ENCODE measurements at regions not wholly inside any gene's neighbourhood (a gene's known extent, or its start where the extent isn't known, plus 50 kb on each side); places are given as distances from the start of the nearest gene placed in this dataset.

DNA sequence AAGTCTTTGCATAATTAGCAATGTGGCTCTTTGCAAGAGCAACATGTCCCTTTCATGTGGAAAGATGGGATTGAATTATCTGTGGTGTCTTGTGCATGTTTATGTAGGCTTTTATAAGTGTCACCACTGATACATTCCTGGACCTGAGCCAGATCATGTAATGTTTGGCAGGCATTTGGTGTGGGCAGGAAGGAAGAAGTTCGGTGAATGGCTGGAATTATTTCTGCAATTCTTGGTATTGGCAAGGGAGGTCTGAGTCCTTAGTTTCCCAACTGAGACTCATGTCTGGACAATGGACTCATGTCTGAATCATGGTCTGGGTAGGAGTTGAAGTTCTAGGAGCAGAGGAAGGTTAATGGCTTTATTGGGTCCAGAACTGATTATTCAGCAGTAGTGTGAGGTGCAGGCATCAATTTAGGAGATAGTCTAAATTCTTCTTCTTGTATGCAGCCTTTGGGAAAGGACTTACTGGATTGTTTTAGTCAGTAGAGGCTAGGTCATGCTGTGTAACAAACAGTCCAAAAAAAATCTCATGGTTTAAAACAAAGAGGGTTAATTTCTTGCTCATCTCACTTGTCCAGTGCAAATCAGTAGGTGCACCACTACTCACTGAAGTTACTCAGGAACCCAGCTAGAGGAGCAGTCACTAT is 186.5 kb upstream of the LHX5 start:
- intact Hi-C loops (cut with micrococcal nuclease), result no loop called here

DNA sequence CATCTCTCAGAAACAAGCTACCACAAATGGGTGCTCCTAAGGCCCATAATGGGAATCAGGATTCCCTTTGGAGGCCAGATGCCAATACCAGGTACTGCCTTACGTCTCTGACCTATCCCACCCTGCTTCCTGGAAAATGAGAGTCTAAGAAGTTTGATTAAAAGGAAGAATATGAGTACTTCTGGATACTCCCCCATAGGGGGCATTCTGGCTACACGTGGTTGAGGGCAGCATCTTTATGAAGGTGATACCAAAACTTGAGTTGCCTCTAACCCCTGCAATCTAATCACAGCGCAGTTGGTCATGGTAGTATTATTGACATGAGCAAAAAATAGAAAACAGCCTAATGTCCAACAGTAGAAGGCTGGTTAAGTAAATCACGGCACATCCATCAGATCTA is 184.2 kb upstream of the LHX5 start:
- intact Hi-C loops (cut with micrococcal nuclease), result no loop called here

DNA sequence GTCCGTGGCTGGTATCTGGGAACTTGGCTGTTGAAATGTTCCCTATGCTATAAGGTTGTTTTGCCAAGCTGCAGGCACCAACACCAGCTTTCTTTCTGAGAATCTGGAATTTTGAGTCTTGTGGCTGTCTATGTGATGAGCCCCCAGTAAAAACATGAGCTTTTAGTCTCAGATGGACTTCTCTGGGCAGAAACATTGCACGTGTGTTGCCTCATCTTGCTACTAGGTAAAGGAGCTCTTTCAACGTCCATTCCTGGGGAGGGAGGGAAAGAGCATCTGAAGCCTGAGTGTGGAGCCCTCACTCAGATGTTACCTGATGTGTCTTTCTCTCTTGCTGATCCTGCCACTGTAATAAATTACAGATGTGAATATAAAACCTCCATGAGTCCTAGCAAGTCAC is 183.8 kb upstream of the LHX5 start:
- intact Hi-C loops (cut with micrococcal nuclease), result no loop called here

DNA sequence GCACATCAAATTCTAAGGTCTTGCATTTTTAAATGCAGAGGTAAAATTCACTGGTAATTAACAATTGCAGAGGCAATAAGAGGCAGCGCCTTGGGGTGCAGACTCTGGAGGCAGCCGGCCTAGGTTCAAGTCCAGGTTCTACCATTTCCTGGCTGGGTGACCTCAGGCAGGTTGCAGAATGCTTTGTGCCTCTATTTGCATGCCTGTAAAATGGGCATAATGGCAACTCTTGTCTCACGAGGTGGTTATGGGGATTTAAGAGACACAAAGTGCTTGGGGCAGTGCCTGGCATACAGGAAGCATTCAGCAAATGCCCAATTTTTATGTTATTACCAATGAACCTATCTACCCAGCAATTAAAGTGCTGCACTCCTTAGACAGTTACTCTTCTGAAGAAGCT is 180.0 kb upstream of the LHX5 start:
- intact Hi-C loops (cut with micrococcal nuclease), result no loop called here

DNA sequence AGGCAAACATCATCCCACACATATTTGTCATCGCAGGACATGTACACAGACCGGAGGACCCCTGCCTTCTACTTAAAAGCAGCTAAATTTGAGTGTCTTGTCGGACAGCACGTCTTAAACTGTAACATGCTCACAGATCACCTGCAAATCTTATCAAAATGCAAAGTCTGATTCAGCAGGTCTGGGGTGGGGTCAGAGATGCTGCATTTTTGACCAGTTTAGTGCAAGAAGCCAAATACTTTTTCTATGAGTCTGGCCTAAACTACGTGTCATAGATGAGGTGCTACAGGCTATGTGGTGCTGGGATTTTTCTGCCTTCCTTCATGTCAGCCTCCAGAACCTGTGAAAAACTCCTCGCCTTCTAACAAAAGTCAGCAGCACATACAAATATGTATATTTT is 178.8 kb upstream of the LHX5 start:
- intact Hi-C loops (cut with micrococcal nuclease), result no loop called here

DNA sequence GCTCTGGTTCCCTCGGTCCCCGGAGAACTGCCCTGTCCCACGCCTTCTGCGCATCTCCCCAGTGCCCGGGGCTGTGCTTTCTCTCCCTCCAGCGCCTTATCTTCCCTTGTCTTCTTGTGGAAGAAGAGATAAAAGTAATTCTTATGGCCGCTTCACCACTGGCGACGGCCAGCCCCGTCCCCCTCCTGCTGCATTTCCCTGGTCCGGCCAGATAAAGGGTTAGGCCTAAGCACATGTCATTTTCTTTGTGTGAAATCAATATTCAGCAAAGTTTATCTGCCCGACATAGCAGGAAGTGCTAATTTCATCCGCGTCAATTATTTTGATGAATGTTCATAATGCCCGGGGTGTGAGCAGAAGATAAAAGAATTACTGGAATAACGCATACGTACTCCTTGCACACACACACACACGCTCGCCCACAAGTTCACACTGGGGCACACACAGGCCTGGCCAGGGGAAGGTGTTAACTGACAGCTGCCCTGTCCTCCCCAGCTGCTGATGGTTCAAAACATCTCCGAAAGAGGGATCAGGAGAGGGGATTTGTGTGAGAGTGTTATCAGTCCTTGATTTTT is 177.7 kb upstream of the LHX5 start:
- intact Hi-C loops (cut with micrococcal nuclease), result loop anchor here (5.0 kb wide), 1 partner anchor 263 kb away; no protein-coding TSS in a partner anchor

DNA sequence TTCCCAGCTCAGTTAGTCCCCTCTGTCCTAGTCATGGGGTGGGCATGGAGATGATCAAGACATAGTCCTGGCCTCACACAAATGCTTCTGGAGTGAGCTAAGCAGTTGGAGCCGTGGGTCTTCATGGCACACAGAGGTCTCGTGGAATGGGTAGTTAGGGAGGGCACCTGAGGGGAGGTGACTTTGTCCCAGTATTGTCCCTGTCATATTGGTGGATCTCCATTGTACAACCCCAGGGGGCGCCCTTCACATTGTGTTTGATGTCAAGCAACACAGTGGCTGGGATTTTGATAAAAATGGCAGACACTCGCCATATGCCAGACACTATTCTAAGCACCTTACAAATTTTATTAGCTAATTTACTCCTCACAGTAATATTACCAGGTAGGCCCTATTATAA is 175.4 kb upstream of the LHX5 start:
- intact Hi-C loops (cut with micrococcal nuclease), result loop anchor here (5.0 kb wide), 1 partner anchor 265 kb away; no protein-coding TSS in a partner anchor

DNA sequence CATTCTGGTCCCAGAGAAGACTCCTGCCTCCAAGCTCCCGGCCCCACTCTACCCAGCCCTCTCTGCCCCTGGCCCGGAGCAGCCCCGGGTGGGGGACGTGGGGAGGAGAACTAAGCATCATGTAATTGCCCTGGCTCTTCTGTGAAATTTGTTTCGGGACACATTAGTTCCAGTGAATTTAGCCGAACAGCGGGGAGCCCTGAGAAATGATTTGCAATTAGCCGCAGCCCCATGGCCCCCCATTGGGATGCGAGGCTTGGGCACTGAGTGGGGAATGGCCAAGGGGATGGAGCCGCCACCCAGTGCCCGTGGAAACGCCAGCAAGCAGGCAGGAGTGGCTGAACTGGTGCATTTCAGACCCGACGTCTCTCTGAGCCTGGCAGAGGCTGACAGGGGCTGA is 173.9 kb upstream of the LHX5 start:
- intact Hi-C loops (cut with micrococcal nuclease), result loop anchor here (5.0 kb wide), 1 partner anchor 267 kb away; no protein-coding TSS in a partner anchor

DNA sequence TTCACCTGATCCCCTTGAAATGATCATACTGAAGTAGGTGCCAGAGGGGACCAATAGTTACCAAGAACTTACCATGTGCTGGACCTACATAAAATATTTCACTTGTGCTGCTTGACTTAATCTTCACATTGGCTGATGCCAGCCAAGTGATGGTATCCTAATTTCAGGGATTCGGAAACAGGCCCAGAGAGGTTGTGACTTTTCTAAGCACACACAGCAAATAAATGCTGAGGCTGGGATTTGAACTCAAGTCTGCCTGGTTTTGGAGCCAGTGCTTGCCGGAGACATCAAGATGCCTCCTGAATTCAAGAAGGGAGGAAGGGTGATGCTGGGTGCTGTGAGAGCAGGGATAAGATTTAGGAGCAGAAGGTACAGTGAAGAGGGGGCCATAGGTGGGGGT is 173.5 kb upstream of the LHX5 start:
- intact Hi-C loops (cut with micrococcal nuclease), result loop anchor here (5.0 kb wide), 1 partner anchor 267 kb away; no protein-coding TSS in a partner anchor

DNA sequence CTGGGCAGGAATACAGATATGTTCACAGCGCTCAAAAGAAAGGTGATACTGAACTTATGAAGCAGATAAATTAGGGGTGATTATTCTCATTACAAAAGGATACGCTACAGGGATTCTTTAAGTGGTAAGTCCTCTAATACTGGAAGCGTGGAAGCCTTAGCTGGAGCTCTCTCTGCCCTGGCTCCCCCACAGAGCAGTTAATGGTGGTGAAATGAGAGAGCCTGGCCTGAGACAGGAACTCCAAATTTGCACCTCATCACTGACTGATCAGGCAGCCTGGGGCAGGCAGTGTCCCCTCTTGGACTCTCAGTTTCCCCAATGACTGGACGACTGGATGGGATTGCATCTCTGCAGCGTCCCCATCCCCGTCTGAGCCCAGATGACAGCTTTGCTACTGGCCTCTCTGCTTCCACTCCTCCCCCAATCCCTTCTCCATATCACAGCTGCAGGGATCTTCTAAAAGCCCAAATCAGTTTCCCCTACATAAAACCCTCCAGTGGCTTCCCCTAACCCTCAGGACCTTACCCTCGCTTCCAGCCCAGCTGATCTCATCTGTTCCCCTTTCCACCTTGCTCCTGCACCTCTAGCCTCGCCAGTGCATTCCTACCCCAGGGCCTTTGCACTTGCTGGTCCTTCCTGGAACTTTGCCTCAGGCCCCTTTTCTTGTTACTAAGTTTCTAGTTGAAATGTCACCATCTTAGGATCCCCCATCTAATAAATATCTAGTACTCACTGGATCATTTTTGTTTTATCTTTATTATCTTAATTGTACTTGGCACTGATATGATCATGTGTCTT is 171.7 kb upstream of the LHX5 start:
- intact Hi-C loops (cut with micrococcal nuclease), result no loop called here

DNA sequence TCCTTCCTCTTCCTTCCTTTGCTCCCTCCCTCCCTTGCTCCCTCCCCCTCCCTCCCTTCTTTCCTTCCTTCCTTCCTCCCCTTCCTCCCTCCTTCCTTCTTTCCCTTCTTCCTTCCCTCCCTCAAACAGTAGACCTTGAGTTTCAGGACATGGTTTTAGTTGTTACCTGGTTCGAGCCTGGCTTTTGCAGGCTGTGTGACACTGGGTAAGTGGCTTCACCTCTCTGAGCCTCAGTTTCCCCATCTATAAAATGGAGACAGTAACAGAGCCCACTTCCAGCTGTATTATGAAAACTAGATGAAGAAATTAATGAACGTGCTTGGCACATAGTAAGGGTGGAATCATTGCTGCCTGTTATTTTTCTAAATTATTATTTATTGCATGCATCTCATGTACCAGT is 171.0 kb upstream of the LHX5 start:
- intact Hi-C loops (cut with micrococcal nuclease), result no loop called here

DNA sequence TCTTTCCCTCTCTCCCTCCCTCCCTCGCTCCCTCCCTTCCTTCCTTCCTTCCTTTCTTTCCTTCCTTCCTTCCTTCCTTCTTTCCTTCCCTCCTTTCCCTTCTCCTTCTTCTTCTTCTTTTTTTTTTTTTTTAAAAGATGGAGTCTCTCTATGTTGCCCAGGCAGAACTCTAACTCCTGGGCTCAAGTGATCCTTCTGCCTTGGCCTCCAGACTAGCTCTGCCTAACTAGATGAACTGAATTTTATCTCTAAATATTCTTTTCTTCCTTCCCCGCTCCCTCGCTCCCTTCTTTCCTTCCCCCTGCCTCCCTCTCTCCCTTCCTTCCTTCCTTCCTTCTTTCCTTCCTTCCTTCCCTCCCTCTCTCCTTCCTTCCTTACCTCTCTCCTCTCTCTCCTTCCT is 170.5 kb upstream of the LHX5 start:
- intact Hi-C loops (cut with micrococcal nuclease), result no loop called here

DNA sequence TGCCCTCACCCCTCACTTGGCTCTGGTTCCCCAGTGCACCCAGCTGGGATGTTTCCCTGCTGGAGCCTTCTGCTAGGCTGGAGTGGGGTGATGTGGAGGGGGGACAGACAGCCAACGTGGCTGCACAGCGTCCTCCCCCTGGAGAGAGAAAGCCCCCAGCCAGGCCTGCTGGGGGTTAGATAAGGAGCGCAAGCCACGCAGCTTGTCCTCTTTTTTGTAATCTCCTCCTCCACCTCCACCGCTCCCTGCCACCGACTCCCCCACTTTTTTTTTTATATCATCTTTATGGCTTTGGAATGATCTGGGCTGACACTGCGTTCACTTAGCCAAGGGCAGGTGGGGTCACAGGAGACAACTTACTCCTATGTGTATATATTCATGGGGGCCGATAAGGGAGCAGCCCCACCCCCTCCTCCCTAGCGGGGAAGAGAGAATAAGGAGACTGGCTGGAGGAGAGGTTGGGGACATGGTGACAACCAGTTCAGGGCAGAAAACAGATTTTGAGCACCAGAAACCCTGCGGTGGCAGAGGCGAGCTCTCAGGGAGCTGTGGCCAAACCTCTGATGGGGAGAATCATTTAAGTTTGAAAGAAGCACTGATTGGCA is 169.9 kb upstream of the LHX5 start:
- intact Hi-C loops (cut with micrococcal nuclease), result no loop called here

DNA sequence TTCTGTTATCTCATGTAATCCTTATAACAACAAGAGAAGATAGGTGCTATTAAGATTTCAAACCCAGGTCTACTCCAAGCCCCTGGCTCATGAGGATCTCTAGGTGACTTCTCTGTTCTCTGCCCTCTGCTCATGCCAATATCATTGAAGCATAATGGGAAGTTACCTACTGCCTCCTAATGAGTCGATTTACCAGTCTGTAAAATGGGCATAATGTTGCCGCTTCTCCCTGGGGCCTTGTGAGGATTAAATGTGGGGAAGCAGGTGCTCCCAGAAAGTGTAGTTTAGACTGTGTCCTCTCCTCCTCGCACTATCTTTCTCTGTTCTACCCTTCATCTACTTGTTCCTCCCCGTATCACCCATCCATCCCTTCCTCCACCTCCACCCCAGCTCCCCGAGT is 169.2 kb upstream of the LHX5 start:
- intact Hi-C loops (cut with micrococcal nuclease), result no loop called here

DNA sequence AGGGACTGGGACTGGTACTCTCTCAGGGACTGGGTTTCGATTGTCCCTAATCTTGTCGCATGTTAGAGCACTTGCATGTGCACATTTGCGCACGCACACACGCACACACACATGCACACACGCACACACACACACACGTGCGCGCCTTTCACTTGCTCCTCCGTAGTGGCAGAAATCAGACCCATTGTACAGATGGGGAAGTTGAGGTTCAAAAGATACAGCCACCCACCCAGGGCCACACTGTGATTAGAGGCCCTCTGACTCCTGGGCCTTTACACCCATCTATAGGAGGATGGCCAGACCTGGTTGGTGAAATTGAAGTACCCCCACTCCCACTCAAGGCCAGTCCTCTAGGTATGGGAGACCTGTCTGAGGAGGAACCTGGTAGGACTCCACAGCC is 167.8 kb upstream of the LHX5 start:
- intact Hi-C loops (cut with micrococcal nuclease), result no loop called here

DNA sequence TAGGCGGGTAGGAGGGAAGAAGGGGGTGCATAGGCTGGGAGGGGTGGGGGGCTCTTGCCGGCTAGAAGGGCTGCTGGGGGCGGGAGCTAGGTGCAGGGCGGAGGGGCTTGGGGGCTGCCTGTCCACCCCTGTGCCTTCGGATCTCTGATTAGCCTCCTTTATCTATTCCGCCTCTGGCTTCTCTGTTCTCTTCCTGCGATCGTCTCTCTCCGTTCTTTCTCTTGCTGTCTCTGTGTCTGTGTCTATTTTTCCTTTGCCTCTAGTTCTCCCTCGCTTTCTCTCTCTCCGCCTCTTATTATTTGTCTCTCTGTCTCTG is 166.7 kb upstream of the LHX5 start:
- intact Hi-C loops (cut with micrococcal nuclease), result no loop called here

DNA sequence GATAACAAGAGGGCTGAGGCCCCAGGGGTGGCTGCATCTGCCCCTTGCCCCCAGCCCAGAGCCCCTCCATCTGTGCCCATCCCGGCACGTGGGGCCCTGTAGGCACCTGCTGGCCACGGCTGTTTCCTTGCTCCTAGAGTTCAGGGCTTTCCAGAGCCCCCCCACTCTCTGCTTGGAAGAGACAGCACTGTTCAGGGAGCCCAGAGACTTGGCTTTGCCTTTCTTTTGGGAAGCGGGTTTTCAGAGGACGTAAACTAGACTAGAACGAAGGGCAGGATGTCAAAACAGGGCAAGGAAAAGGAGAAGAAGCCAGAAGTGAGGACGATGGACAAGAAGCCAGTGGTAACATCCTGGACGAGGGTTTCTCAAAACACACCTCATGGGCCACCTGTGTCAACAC is 163.3 kb upstream of the LHX5 start:
- intact Hi-C loops (cut with micrococcal nuclease), result no loop called here

DNA sequence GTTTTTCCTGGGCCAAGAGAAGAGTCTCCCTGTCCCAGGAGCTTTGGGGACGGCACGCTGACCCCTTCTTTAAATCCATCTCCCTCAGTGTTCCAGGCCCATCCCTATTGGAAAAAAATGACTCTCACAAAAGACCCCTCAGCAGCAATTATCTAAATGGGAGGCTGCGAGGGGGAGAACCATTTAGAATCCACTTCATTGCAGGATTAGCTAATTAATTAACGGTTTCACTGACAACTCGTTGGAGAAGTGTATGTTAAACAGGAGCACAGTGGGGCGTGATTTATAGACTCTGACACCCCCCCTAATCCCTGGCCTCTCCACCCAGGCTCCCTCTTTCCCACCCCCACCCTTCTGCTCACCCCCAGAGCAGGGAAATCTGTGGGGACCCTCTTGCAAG is 162.8 kb upstream of the LHX5 start:
- intact Hi-C loops (cut with micrococcal nuclease), result no loop called here

DNA sequence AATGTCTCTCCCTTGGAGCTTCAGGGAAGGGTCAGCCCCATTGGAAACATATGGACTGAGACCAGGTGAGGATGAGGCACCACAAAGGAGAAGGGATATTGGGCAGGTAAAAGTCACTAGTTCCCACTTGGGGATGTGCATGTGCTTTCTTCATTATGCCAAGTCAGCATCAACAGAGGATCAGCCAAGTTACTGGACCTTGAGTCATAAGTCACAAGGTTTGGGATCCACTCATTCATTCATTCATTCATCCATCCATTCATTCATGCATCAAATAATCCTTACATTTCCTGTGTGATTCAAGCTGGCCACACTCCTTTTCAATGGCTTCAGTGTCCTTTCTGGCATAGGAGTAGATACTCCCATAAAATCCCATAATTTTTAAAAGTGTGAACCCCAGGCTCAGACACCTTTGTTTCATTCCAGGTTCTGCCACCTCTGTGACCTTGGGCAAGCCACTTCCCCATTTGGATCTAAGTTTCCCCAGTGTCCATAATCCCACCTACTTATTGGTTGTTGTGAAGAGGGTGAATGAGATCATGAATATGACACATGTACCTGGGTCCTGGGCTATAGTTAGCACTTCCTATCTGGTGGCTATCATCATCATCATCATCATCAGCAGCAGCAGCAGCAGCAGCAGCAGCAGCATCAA is 162.1 kb upstream of the LHX5 start:
- intact Hi-C loops (cut with micrococcal nuclease), result no loop called here

DNA sequence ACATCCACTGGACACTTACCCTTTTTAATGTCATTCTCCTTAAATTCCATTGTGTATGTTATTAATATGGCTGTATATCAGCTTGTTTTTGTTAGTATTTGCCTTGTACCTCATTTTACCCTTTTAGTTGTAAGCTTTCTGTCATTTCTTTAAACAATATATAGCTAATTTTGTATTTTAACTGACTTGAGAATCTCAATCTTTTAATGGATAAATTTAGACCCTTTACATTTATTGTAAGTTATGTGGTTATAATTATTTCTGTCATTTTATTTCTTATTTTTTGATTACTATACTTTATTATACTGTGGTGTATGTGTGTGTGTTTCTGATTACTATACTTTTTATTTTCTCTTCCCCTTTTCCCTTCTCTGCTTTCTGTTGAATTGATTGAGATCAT is 159.0 kb upstream of the LHX5 start:
- intact Hi-C loops (cut with micrococcal nuclease), result no loop called here

DNA sequence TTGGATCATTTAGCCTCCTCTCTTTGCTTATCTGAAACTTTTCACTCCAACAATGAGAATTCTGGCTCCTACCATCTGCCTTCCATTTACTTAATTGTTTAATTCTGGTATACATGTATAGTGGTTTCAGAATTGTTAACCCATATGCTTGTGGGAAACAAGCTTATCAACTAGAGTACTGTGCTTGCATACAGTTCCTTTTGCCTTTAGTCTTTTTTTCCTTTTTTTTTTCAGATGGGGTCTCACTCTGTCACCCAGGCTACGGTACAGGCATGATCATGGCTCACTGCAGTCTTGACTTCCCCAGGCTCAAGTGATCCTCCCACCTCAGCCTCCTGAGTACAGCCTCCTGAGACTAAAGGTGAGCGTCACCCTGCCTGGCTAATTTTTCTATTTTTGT is 153.8 kb upstream of the LHX5 start:
- intact Hi-C loops (cut with micrococcal nuclease), result no loop called here

DNA sequence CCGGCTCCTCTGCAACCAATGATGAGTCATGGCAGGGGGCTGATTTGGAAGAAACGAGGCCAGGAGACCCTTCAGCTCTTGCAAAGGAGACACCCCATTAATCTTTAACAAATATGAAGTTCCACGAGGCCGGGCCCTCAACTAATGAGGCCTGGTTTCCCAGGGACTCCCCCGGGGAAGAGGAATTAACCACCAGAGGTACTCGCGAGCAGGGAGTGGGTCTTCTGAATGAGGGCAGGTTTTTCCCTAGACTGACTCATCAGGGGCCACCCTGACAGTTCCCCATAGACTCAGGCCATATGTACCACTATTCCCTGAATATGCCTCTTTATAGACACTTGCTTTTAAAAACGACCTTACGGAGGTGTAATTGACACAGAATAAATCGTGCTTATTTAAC is 150.7 kb upstream of the LHX5 start:
- intact Hi-C loops (cut with micrococcal nuclease), result no loop called here

Measured in T-helper 2 cell treated with Interferon-gamma antibody and Interleukin-4, amounts not matched to agents 100 ng/mL and 5 ng/mL, for 36 hours (primary cell).